Thyroid gland (tissue), 4 donors: ENCODE measurements at regions not wholly inside any gene's neighbourhood (a gene's known extent, or its start where the extent isn't known, plus 50 kb on each side); places are given as distances from the start of the nearest gene placed in this dataset.

Experiments used
- DNase-seq, 2 donors: peaks; one replicate each; pipeline ENCODE4 v3.0.0-alpha.2; 2019
- H3K27ac ChIP-seq, 3 donors: fragments of 200-600 bp; sonication (generic); 1 replicate in 2 of 3; 2 replicates in 1 of 3; pipeline ENCODE4 v1.5.1; 2016 to 2019; ENCODE audit warnings: mild to moderate bottlenecking in 1 of 3, moderate library complexity in 1 of 3
- H3K27me3 ChIP-seq: fragments of 200-600 bp; sonication (generic); one replicate; pipeline ENCODE4 v1.5.1; 2019
- H3K36me3 ChIP-seq, 2 donors: fragments of 200-600 bp; sonication (generic); one replicate each; pipeline ENCODE4 v1.5.1; 2016 to 2019
- H3K4me1 ChIP-seq, 2 donors: fragments of 200-600 bp; sonication (generic); one replicate each; pipeline ENCODE4 v1.5.1; 2017 to 2019
- H3K4me3 ChIP-seq, 3 donors: fragments of 200-600 bp; sonication (generic); replicated peaks in 1 of 3; 1 replicate in 2 of 3; 2 replicates in 1 of 3; pipeline ENCODE4 v1.5.1; 2016; ENCODE audit warnings: mild to moderate bottlenecking in 1 of 3
- H3K9me3 ChIP-seq: fragments of 200-600 bp; sonication (generic); one replicate; pipeline ENCODE4 v1.5.1; 2017
- CTCF ChIP-seq, 6 experiments: fragments of 200-600 bp in 3 of 6; fragments of 450-650 bp in 3 of 6; sonication (generic) in 3 of 6; IDR thresholded peaks; one replicate each; pipeline ENCODE4 v1.5.1; 2016 to 2019; ENCODE audit warnings: antibody characterized with exemption in 6 of 6, mild to moderate bottlenecking in 2 of 6, inconsistent platforms in 1 of 6, moderate library complexity in 1 of 6
- POLR2A ChIP-seq, 2 donors: fragments of 450-650 bp; IDR thresholded peaks; one replicate each; pipeline ENCODE4 v1.6.1; 2017; ENCODE audit warnings: antibody characterized with exemption in 2 of 2, mild to moderate bottlenecking in 2 of 2, moderate library complexity in 1 of 2
- WGBS, 2 donors: methylation state at CpG; one replicate each; pipeline ENCODE4 v1.1.5; 2017; 5-methylcytosine and 5-hydroxymethylcytosine counted together
- intact Hi-C: fragments of 100-400 bp; cut with DNase I; formaldehyde crosslinking; loops from one replicate; pipeline ENCODE4 v1.15.1; 2023

DNA sequence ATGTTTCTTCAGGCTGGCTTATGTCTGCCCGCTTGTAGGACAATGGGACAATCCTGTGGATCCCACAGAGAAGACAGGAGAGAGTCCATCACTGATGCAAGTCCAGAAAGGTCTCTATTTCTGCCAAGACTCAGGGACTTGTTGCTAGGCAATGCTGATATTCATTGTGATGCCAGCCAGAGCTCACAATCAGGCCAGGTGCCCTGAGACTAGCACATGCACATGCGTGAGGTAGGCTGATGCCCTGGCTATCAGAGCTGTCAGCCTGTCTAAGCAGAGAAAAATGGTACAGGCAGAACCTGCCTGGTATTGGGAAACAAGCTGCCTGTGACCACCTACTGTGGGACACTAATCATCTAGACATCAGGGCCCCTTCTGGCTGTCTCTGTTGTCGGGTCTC, 638.7 kb upstream of the TSPY4 start:
- Histone ChIP-seq H3K27ac (no peak overlapping the region), H3K36me3 (no peaks in the 10 kb centered on the region), H3K9me3 (no peaks in the 10 kb centered on the region), H3K27me3 (no peaks in the 10 kb centered on the region), H3K4me1 (no peaks in the 10 kb centered on the region), H3K4me3 (no peak overlapping the region)
- TF ChIP-seq CTCF (IDR thresholded peaks at IDR 0.05) (no peak), POLR2A (IDR thresholded peaks at IDR 0.05) (no peak)
- intact Hi-C loops: no loop called here
- WGBS, 2 donors: 39 to 60% methylated on average over 1 to 2 of the region's 3 CpGs
- no peak for DNase-seq

GRCh38 chrY:8705636-8706300, 631.5 kb upstream of the TSPY4 start:
- WGBS, 2 donors: 75 to 89% methylated on average over 8 of the region's 8 CpGs

DNA sequence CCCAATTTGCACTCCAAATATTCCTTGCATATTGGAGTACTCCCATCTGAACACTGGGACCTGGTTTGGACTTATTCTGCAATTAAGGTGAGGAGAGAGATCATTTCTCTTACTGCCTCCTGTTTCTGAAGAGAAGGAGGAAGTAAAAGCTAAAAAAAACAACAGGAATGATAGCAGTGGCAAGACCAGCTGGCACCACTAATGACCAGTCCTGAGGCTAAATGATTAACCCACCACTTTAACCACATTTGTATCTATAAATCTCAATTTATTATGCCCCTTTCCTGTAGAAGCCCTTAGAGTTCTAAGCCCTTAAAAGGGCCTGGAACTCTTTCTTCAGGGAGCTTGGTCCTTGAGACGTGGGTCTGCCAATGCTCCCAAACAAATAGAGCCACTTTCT, 625.0 kb upstream of the TSPY4 start:
- Histone ChIP-seq H3K4me1 (no peaks in the 10 kb centered on the region), H3K36me3 (no peaks in the 10 kb centered on the region), H3K27ac (no peak overlapping the region), H3K4me3 (no peak overlapping the region), H3K9me3 (no peaks in the 10 kb centered on the region), H3K27me3 (no peaks in the 10 kb centered on the region)
- no peak for TF ChIP-seq POLR2A (IDR thresholded peaks at IDR 0.05)
- no peak for TF ChIP-seq CTCF (IDR thresholded peaks at IDR 0.05)
- intact Hi-C loops: no loop called here
- DNase-seq: no peak
- 38 to 61% methylated on average over 1 of the region's 1 CpG for WGBS, 2 donors

More at GRCh38 chrY:8705636-8706300, 631.5 kb upstream of the TSPY4 start:
- Histone ChIP-seq H3K36me3 (no peaks in the 10 kb centered on the region), H3K9me3 (no peaks in the 10 kb centered on the region), H3K4me3 (no peak overlapping the region), H3K4me1 (no peaks in the 10 kb centered on the region), H3K27ac (no peak overlapping the region), H3K27me3 (no peaks in the 10 kb centered on the region)
- DNase-seq: no peak
- no peak for TF ChIP-seq CTCF (IDR thresholded peaks at IDR 0.05)
- intact Hi-C loops: no loop called here

DNA sequence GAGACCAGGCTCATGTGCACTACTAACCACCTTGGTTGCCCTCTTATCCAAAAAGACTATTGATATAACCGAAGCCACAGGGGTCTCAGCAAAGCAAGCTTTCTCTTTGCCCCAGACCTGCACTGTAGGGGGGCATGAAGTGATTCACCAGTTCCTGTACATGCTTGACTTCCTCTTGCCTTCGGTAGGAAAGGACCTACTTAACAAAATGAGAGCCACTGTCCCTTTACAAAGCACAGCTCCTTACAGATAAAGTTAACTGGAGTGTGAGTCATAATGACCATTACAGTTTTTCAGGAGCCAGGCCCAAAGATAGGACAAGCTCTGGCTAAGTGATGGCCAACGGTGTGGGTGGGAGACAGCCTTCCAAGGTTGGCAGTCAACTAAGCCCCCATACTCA, 622.0 kb upstream of the TSPY4 start:
- no peak overlapping the region for H3K4me3 ChIP-seq
- H3K4me1 ChIP-seq: no peaks in the 10 kb centered on the region
- TF ChIP-seq CTCF (IDR thresholded peaks at IDR 0.05): no peak
- TF ChIP-seq POLR2A (IDR thresholded peaks at IDR 0.05): no peak
- H3K27ac ChIP-seq: no peak overlapping the region
- H3K36me3 ChIP-seq: no peaks in the 10 kb centered on the region
- H3K9me3 ChIP-seq: no peaks in the 10 kb centered on the region
- intact Hi-C loops: no loop called here
- no peaks in the 10 kb centered on the region for H3K27me3 ChIP-seq
- DNase-seq: no peak
- WGBS, 2 donors: 57 to 67% methylated on average over 1 to 3 of the region's 3 CpGs

DNA sequence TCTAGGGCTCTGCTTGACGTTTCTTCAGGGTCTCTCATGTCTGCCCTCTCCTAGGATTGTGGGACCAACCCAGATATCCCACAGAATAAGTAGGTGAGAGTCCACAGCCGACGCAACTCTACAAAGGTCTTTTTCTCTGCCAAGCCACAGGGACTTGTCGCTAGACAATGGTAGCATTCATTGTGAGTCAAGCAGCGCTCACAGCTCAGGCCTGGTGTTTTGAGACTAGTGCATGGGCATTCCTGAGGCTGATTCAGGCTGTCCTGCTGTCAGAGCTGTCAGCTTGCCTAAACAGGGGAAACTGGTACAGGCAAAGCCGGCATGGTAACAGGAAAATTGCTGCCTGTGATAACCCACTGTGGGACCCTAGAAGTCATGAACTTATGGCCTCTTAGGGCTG, 610.6 kb upstream of the TSPY4 start:
- H3K27me3 ChIP-seq: no peaks in the 10 kb centered on the region
- H3K4me1 ChIP-seq: no peaks in the 10 kb centered on the region
- no peaks in the 10 kb centered on the region for H3K9me3 ChIP-seq
- DNase-seq: no peak
- H3K27ac ChIP-seq: no peak overlapping the region
- H3K36me3 ChIP-seq: no peaks in the 10 kb centered on the region
- intact Hi-C loops: no loop called here
- no peak for TF ChIP-seq POLR2A (IDR thresholded peaks at IDR 0.05)
- no peak for TF ChIP-seq CTCF (IDR thresholded peaks at IDR 0.05)
- WGBS, 2 donors: 60 to 61% methylated on average over 3 to 6 of the region's 6 CpGs
- H3K4me3 ChIP-seq: no peak overlapping the region
